DOHH2 (cell line): ENCODE measurements at regions not wholly inside any gene's neighbourhood (a gene's known extent, or its start where the extent isn't known, plus 50 kb on each side); places are given as distances from the start of the nearest gene placed in this dataset.

Experiments
- CTCF ChIP-seq: fragments of 200-600 bp; sonication (generic); IDR thresholded peaks from one replicate; pipeline ENCODE4 v1.5.1; 2014; ENCODE audit warnings: antibody characterized with exemption, mild to moderate bottlenecking, low read depth, low read length; ENCODE audit not compliant: poor library complexity, severe bottlenecking
- EZH2phosphoT487 ChIP-seq: fragments of 200-600 bp; sonication (generic); IDR thresholded peaks from 2 replicates; pipeline ENCODE4 v1.6.1; 2017; ENCODE audit warnings: borderline replicate concordance, mild to moderate bottlenecking, antibody characterized with exemption, low read length, moderate library complexity, mixed read lengths

- TF ChIP-seq CTCF (no peak), EZH2phosphoT487 (no peak)
Observed at GRCh38 chr3:10581716-10582115, 76.3 kb upstream of the ATP2B2 start.
